ENCODE measurements at regions not wholly inside any gene's neighbourhood (a gene's known extent, or its start where the extent isn't known, plus 50 kb on each side); places are given as distances from the start of the nearest gene placed in this dataset.

- TF ChIP-seq CTCF (IDR thresholded peaks at IDR 0.05) (no peak), EP300 (IDR thresholded peaks at IDR 0.05) (no peak), POLR2A (IDR thresholded peaks at IDR 0.05) (no peak)
Observed at GRCh38 chr5:91777671-91778070, 394.6 kb upstream of the ARRDC3 start.
